ENCODE measurements at regions not wholly inside any gene's neighbourhood (a gene's known extent, or its start where the extent isn't known, plus 50 kb on each side); places are given as distances from the start of the nearest gene placed in this dataset.

- no peak for TF ChIP-seq CTCF (conservative IDR thresholded peaks at IDR 0.05; ENCODE audit: low read depth, low read length)
- no peak overlapping the region for H3K4me3 ChIP-seq (ENCODE audit: low read length)
- no peak for DNase-seq (ENCODE audit: low read depth)
Measured at GRCh38 chr9:23372703-23373102, 453.3 kb downstream of the ELAVL2 start.

GRCh38 chr9:23375511-23375910 is 450.5 kb downstream of the ELAVL2 start:
- H3K4me3 ChIP-seq (ENCODE audit: low read length): no peak overlapping the region
- no peak for DNase-seq (ENCODE audit: low read depth)
- no peak for TF ChIP-seq CTCF (conservative IDR thresholded peaks at IDR 0.05; ENCODE audit: low read depth, low read length)

- H3K4me3 ChIP-seq (ENCODE audit: low read length): no peak overlapping the region
- TF ChIP-seq CTCF (conservative IDR thresholded peaks at IDR 0.05; ENCODE audit: low read depth, low read length): no peak
- no peak for DNase-seq (ENCODE audit: low read depth)
Measured at GRCh38 chr9:23379842-23380241, 446.2 kb downstream of the ELAVL2 start.

- no peak for DNase-seq (ENCODE audit: low read depth)
- no peak for TF ChIP-seq CTCF (conservative IDR thresholded peaks at IDR 0.05; ENCODE audit: low read depth, low read length)
- no peak overlapping the region for H3K4me3 ChIP-seq (ENCODE audit: low read length)
Measured at GRCh38 chr9:23380821-23381220, 445.2 kb downstream of the ELAVL2 start.

GRCh38 chr9:23382418-23382817 is 443.6 kb downstream of the ELAVL2 start:
- no peak for DNase-seq (ENCODE audit: low read depth)
- no peak overlapping the region for H3K4me3 ChIP-seq (ENCODE audit: low read length)
- TF ChIP-seq CTCF (conservative IDR thresholded peaks at IDR 0.05; ENCODE audit: low read depth, low read length): no peak

GRCh38 chr9:23394189-23394588 is 431.9 kb downstream of the ELAVL2 start:
- TF ChIP-seq CTCF (conservative IDR thresholded peaks at IDR 0.05; ENCODE audit: low read depth, low read length): no peak
- no peak overlapping the region for H3K4me3 ChIP-seq (ENCODE audit: low read length)
- no peak for DNase-seq (ENCODE audit: low read depth)

- TF ChIP-seq CTCF (conservative IDR thresholded peaks at IDR 0.05; ENCODE audit: low read depth, low read length): no peak
- no peak for DNase-seq (ENCODE audit: low read depth)
Measured at GRCh38 chr9:23408874-23409273, 417.2 kb downstream of the ELAVL2 start.

More at GRCh38 chr9:23408874-23409273, 417.2 kb downstream of the ELAVL2 start:
- no peak overlapping the region for H3K4me3 ChIP-seq (ENCODE audit: low read length)

Data from retinal pigment epithelial cell (primary cell).